ENCODE measurements at regions not wholly inside any gene's neighbourhood (a gene's known extent, or its start where the extent isn't known, plus 50 kb on each side); places are given as distances from the start of the nearest gene placed in this dataset.

GRCh38 chr3:7813365-7813764 is 688.3 kb upstream of the LMCD1 start:
- Histone ChIP-seq H3K4me1 (ENCODE audit: insufficient read depth) (no peaks in the 10 kb centered on the region), H3F3A (ENCODE audit: insufficient read depth) (no peaks in the 10 kb centered on the region), H3K4me2 (ENCODE audit: unreplicated experiment) (no peak overlapping the region), H3K9ac (no peak overlapping the region), H3K79me2 (ENCODE audit: insufficient read depth) (no peaks in the 10 kb centered on the region), H3K9me3 (ENCODE audit: low read depth) (no peaks in the 10 kb centered on the region), H3K9me2 (ENCODE audit: insufficient read depth) (no peaks in the 10 kb centered on the region), H3K27me3 (replicated peaks; ENCODE audit: insufficient read depth) (no peaks in the 10 kb centered on the region), H3K27ac (no peak overlapping the region), H3K36me3 (ENCODE audit: low read depth) (no peaks in the 10 kb centered on the region), H2AFZ (no peak overlapping the region), H4K20me1 (ENCODE audit: insufficient read depth) (no peaks in the 10 kb centered on the region), H3K4me3 (no peak overlapping the region)
- no peak for DNase-seq
- WGBS, 2 experiments (ENCODE audit: low coverage in 1 of 2, low lambda C conversion rate in 2 of 2, missing lambda C conversion rate in 2 of 2), result 0 to 7% methylated on average over 1 of the region's 1 CpG
- TF ChIP-seq EZH2phosphoT487 (IDR thresholded peaks at IDR 0.05; ENCODE audit: insufficient read depth, low read depth) (no peak), EZH2 (IDR thresholded peaks at IDR 0.05; ENCODE audit: insufficient read depth, poor library complexity, severe bottlenecking) (no peak)
- in situ Hi-C loops (cut with MboI), result no loop called here

- Histone ChIP-seq H4K20me1 (ENCODE audit: insufficient read depth) (no peaks in the 10 kb centered on the region), H3K4me1 (ENCODE audit: insufficient read depth) (no peaks in the 10 kb centered on the region), H3K9me2 (ENCODE audit: insufficient read depth) (no peaks in the 10 kb centered on the region), H3K4me3 (no peak overlapping the region), H3K79me2 (ENCODE audit: insufficient read depth) (no peaks in the 10 kb centered on the region), H3F3A (ENCODE audit: insufficient read depth) (no peaks in the 10 kb centered on the region), H3K9me3 (ENCODE audit: low read depth) (no peaks in the 10 kb centered on the region), H3K4me2 (ENCODE audit: unreplicated experiment) (no peak overlapping the region), H3K36me3 (ENCODE audit: low read depth) (no peaks in the 10 kb centered on the region), H3K27ac (no peak overlapping the region), H3K27me3 (replicated peaks; ENCODE audit: insufficient read depth) (no peaks in the 10 kb centered on the region), H2AFZ (no peak overlapping the region), H3K9ac (no peak overlapping the region)
- 10 to 12% methylated on average over 3 of the region's 3 CpGs for WGBS, 2 experiments (ENCODE audit: low coverage in 1 of 2, low lambda C conversion rate in 2 of 2, missing lambda C conversion rate in 2 of 2)
- in situ Hi-C loops (cut with MboI), result no loop called here
- no peak for DNase-seq
- TF ChIP-seq EZH2 (IDR thresholded peaks at IDR 0.05; ENCODE audit: insufficient read depth, poor library complexity, severe bottlenecking) (no peak), EZH2phosphoT487 (IDR thresholded peaks at IDR 0.05; ENCODE audit: insufficient read depth, low read depth) (no peak)
Observed at GRCh38 chr3:7817239-7817638, 684.4 kb upstream of the LMCD1 start.

DNA sequence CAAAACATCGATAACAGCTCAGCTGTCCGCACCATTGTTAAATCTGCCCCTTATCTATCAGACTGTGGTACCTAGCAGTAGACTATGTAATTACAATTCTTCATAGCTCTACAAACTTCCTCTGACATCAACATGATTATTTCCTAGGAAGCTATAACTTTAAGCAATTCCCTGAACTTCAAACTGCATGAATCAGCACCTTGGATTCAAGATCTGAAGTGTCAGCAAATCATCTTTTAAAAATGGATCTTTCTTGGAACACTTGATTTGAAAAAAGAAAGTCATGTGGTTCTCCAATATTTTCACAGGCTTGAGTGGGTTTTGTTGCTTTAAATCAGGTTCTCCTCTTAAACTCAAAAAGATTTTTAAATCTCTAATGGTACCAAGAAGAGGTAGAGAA is 680.7 kb upstream of the LMCD1 start:
- TF ChIP-seq EZH2 (IDR thresholded peaks at IDR 0.05; ENCODE audit: insufficient read depth, poor library complexity, severe bottlenecking) (no peak), EZH2phosphoT487 (IDR thresholded peaks at IDR 0.05; ENCODE audit: insufficient read depth, low read depth) (no peak)
- no peaks in the 10 kb centered on the region for H3F3A ChIP-seq (ENCODE audit: insufficient read depth)
- no peaks in the 10 kb centered on the region for H4K20me1 ChIP-seq (ENCODE audit: insufficient read depth)
- H3K4me1 ChIP-seq (ENCODE audit: insufficient read depth), result no peaks in the 10 kb centered on the region
- no peaks in the 10 kb centered on the region for H3K9me2 ChIP-seq (ENCODE audit: insufficient read depth)
- no peak overlapping the region for H3K4me3 ChIP-seq
- DNase-seq, result no peak
- no peak overlapping the region for H3K4me2 ChIP-seq (ENCODE audit: unreplicated experiment)
- no peaks in the 10 kb centered on the region for H3K27me3 ChIP-seq (replicated peaks; ENCODE audit: insufficient read depth)
- no peak overlapping the region for H2AFZ ChIP-seq
- WGBS, 2 experiments (ENCODE audit: low coverage in 1 of 2, low lambda C conversion rate in 2 of 2, missing lambda C conversion rate in 2 of 2), result 65 to 78% methylated on average over 2 of the region's 2 CpGs
- H3K36me3 ChIP-seq (ENCODE audit: low read depth), result no peaks in the 10 kb centered on the region
- in situ Hi-C loops (cut with MboI), result no loop called here
- no peak overlapping the region for H3K27ac ChIP-seq
- peaks cover 5% of the 10 kb centered on the region for H3K9me3 ChIP-seq (ENCODE audit: low read depth)
- no peaks in the 10 kb centered on the region for H3K79me2 ChIP-seq (ENCODE audit: insufficient read depth)
- no peak overlapping the region for H3K9ac ChIP-seq

- no peak overlapping the region for H3K27ac ChIP-seq
- H3K4me1 ChIP-seq (ENCODE audit: insufficient read depth), result no peaks in the 10 kb centered on the region
- H3K9ac ChIP-seq, result no peak overlapping the region
- no peak overlapping the region for H2AFZ ChIP-seq
- in situ Hi-C loops (cut with MboI), result no loop called here
- no peak for DNase-seq
- H3K27me3 ChIP-seq (replicated peaks; ENCODE audit: insufficient read depth), result no peaks in the 10 kb centered on the region
- no peak overlapping the region for H3K4me2 ChIP-seq (ENCODE audit: unreplicated experiment)
- no peaks in the 10 kb centered on the region for H4K20me1 ChIP-seq (ENCODE audit: insufficient read depth)
- H3K9me2 ChIP-seq (ENCODE audit: insufficient read depth), result no peaks in the 10 kb centered on the region
- TF ChIP-seq EZH2 (IDR thresholded peaks at IDR 0.05; ENCODE audit: insufficient read depth, poor library complexity, severe bottlenecking), result no peak
- TF ChIP-seq EZH2phosphoT487 (IDR thresholded peaks at IDR 0.05; ENCODE audit: insufficient read depth, low read depth), result no peak
- no peaks in the 10 kb centered on the region for H3F3A ChIP-seq (ENCODE audit: insufficient read depth)
- 6 to 19% methylated on average over 1 of the region's 1 CpG for WGBS, 2 experiments (ENCODE audit: low coverage in 1 of 2, low lambda C conversion rate in 2 of 2, missing lambda C conversion rate in 2 of 2)
- no peaks in the 10 kb centered on the region for H3K79me2 ChIP-seq (ENCODE audit: insufficient read depth)
- no peak overlapping the region for H3K4me3 ChIP-seq
- no peaks in the 10 kb centered on the region for H3K36me3 ChIP-seq (ENCODE audit: low read depth)
- H3K9me3 ChIP-seq (ENCODE audit: low read depth), result peaks cover 5% of the 10 kb centered on the region
Observed at GRCh38 chr3:7821858-7822257, 679.8 kb upstream of the LMCD1 start.

DNA sequence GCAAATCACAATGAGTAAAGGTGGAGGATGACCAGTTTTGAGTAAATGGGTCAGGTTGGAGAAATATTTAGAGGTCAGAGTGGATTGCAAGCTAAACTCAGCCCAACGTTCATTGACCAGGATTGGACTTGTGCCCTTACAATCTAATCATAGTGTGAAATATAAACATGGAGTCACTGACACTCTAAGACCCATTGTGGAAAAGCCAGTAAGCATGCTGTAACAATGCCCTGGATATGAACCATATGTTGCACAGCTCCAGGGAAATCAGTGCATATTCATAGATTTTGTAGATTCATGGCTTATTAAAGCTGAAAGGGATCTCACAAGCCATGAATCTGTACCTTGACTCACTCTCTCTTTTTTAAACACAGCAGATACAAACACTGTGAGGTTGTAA is 660.2 kb upstream of the LMCD1 start:
- no peak overlapping the region for H2AFZ ChIP-seq
- WGBS, 2 experiments (ENCODE audit: low coverage in 1 of 2, low lambda C conversion rate in 2 of 2, missing lambda C conversion rate in 2 of 2), result 0% methylated on average over 1 of the region's 1 CpG
- TF ChIP-seq EZH2 (IDR thresholded peaks at IDR 0.05; ENCODE audit: insufficient read depth, poor library complexity, severe bottlenecking), result no peak
- TF ChIP-seq EZH2phosphoT487 (IDR thresholded peaks at IDR 0.05; ENCODE audit: insufficient read depth, low read depth), result no peak
- no peak overlapping the region for H3K9ac ChIP-seq
- no peaks in the 10 kb centered on the region for H3K9me3 ChIP-seq (ENCODE audit: low read depth)
- no peak overlapping the region for H3K27ac ChIP-seq
- H3K4me2 ChIP-seq (ENCODE audit: unreplicated experiment), result no peak overlapping the region
- no peaks in the 10 kb centered on the region for H4K20me1 ChIP-seq (ENCODE audit: insufficient read depth)
- H3K4me3 ChIP-seq, result no peak overlapping the region
- no peaks in the 10 kb centered on the region for H3K36me3 ChIP-seq (ENCODE audit: low read depth)
- H3K4me1 ChIP-seq (ENCODE audit: insufficient read depth), result no peaks in the 10 kb centered on the region
- no peak for DNase-seq
- no peaks in the 10 kb centered on the region for H3K27me3 ChIP-seq (replicated peaks; ENCODE audit: insufficient read depth)
- no peaks in the 10 kb centered on the region for H3K9me2 ChIP-seq (ENCODE audit: insufficient read depth)
- in situ Hi-C loops (cut with MboI), result no loop called here
- H3F3A ChIP-seq (ENCODE audit: insufficient read depth), result no peaks in the 10 kb centered on the region
- no peaks in the 10 kb centered on the region for H3K79me2 ChIP-seq (ENCODE audit: insufficient read depth)

Measured in GM23248 (cell line).